HG03097 (cell line): ENCODE measurements at regions not wholly inside any gene's neighbourhood (a gene's known extent, or its start where the extent isn't known, plus 50 kb on each side); places are given as distances from the start of the nearest gene placed in this dataset.
"Not testable (repeated sequence)": the region's sequence is repeated elsewhere in the genome, so short reads cannot be mapped to it uniquely, and the experiment has no call there.

ENCODE experiments used
- ATAC-seq: cut with Tn5 transposase; IDR thresholded peaks from one replicate; pipeline ENCODE4 v1.9.1; 2021; ENCODE audit not compliant: unreplicated experiment, low FRiP score

- no peak for ATAC-seq
Measured at GRCh38 chrX:6990552-6991193, 156.8 kb upstream of the STS start.

DNA sequence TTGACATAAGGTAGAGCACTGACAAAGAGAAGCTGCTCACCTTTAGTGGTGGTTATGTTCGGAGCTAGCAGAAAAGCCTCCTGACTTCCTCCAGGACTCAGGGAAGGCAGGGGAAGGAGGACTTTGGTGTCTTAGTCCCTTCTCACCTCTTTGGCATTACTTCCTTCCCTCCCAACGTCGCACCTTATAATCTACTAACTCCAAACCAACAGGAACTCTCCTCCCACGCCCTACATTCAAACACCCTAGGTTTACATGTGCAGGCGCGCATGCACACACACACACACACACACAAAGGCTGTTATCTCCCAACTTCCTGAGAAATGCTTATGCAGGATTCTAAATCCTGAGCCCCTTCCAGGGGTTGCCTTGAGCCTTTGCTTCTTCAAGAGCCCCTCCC is 157.7 kb upstream of the STS start:
- no peak for ATAC-seq

GRCh38 chrX:6988694-6989093 is 158.8 kb upstream of the STS start:
- not testable (repeated sequence) for ATAC-seq

GRCh38 chrX:6986915-6987314 is 160.6 kb upstream of the STS start:
- ATAC-seq = no peak

DNA sequence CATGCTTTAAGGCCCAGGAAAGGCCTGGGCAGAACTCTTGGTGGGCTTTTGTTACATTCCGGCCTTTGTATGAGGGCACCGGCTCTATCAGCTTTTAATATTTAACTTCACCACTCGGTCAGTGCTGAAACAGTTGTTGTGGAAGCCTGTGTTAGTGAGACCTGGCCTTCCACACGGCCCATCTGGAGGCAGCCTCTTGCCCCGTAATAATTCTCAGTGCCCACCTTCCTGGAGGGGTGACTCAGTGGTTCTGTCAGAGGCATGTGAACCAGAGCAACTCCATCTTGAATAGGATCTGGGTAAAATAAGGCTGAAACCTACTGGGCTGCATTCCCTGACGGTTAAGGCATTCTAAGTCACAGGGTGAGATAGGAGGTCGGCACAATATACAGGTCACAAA is 162.0 kb upstream of the STS start:
- ATAC-seq = no peak

- ATAC-seq = no peak
Measured at GRCh38 chrX:6983207-6983955, 164.1 kb upstream of the STS start.

- no peak for ATAC-seq
Measured at GRCh38 chrX:6981718-6982406, 165.7 kb upstream of the STS start.

GRCh38 chrX:6980981-6981380 is 166.5 kb upstream of the STS start:
- no peak for ATAC-seq

DNA sequence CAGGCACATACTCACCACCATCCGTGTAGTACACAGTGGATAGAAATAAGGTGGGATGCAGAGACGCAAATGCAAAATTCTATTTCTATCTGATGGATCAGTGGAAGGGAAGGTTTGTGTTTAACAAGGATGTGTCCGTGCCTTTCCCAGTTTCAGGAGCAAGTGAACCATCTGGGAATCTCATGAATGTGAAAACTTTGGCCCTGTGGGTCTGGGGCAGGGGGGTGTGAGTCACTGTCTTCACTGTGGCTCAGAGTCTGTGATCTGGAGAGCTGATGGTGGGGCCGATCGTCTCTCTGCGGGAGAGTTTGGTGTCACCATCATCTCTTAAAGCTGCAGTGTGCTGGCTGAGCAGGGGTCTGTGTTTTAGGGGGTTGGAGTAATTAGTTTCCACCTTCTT is 179.3 kb upstream of the STS start:
- ATAC-seq = no peak

DNA sequence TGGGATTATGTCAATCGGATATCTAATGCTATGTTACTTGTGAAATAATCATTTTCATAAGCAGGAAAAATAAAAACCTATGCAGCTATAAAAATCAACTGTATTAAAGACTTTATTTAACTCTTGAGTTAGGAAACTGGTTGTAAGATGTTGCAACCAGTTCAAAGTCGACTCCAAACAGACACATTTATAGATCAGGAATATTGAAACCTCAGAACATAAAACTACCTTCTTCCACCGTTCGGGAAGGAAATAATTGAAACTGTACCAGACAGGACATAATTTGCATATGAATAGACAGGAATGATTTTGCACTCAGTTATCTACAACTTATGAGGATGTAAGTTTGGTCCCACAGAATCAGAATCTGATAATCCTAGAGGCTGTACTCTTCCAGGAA is 181.8 kb upstream of the STS start:
- no peak for ATAC-seq

- no peak for ATAC-seq
Measured at GRCh38 chrX:6962006-6962355, 185.5 kb upstream of the STS start.

DNA sequence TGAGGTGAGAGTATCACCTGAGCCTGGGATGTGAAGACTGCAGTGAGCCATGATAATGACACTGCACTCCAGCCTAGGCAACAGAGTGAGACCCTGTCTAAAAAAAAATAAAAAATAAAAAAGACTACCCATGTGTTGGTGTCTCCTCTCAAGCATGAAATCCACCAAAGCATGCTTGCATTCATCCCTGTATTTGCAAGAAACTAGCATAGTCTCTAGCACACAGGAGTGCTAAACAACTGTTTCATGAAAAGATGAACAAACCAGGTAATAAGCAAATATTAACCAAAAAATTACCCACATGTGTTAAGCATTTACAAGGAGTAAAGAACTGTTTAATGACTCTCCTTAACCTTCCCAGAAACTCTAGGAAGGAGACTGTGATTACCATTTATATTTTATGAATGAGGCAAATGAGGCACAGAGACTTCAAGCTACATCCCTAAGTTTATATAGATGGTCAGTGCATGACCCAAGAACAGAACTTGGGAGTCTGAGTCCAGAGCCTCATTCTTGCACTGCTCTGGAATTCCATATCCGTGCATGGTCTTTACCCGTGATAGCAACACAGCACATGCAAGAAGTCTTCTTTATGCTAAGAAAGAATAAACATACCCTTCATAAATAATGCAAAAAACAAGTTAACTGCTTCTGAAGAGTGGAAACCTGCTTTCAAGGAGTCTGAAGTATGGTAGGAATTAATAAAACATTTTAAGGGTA is 186.1 kb upstream of the STS start:
- no peak for ATAC-seq

- ATAC-seq = no peak
Measured at GRCh38 chrX:6959006-6959405, 188.5 kb upstream of the STS start.

DNA sequence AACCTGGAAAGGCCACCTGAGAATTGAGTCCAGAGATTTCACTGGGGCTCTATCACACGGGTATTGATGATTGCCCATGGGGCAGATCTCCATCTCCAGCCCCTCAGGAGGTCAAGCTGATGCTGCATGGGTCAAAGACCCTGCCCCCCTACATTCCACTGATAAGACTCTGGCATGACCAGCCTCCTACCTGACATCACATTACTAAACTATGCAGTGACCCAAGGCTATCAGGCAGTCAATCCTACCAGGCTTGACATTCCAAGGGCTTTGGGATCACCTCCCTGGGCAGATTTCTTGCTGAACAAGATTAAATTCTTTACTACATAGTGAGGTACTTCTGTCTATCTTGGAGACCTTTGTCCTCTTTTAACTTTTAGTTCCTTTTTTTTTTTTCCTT is 192.7 kb upstream of the STS start:
- no peak for ATAC-seq

- ATAC-seq = no peak
Measured at GRCh38 chrX:6946168-6946567, 201.3 kb upstream of the STS start.

DNA sequence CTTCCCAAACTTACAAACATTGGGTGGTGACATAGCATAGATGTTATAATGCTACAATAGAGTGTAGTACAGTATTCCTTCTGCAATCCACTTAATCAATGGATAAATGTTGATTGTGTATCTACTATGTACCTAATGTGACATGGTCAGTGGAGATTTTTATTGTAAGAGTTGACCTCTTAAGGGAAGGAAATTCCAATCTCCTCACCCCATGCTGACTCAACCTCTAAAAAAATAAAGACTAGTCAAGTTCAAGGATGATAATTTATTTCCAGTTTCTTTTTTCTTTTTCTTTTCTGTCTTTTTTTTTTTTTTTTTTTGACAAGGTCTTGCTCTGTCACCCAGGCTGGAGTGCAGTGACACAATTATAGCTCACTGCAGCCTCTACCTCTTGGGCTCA is 206.5 kb upstream of the STS start:
- no peak for ATAC-seq

DNA sequence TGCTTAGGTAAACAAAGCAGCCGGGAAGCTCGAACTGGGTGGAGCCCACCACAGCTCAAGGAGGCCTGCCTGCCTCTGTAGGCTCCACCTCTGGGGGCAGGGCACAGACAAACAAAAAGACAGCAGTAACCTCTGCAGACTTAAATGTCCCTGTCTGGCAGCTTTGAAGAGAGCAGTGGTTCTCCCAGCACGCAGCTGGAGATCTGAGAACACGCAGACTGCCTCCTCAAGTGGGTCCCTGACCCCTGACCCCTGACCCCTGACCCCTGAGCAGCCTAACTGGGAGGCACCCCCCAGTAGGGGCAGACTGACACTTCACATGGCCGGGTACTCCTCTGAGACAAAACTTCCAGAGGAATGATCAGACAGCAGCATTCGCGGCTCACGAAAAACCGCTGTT is 214.6 kb upstream of the STS start:
- not testable (repeated sequence) for ATAC-seq

DNA sequence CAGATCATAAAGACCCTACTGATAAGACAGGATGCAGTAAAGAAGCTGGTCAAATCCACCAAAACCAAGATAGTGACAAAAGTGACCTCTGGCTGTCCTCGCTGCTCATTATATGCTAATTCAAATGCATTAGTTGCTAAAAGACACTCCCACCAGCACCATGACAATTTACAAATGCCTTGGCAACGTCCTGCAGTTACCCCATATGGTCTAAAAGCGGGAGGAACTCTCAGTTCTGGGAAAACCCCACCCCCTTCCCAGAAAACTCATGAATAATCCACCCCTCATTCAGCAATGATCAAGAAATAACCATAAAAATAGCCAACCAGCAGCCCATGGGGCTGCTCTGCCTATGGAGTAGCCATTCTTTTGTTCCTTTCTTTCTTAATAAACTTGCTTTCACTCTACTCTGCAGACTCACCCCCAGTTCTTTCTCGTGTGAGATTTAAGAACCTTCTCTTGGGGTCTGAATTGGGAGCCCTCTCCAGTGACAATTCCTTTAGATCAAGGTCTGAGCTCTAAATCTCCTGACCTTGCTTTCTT is 217.1 kb upstream of the STS start:
- no peak for ATAC-seq

DNA sequence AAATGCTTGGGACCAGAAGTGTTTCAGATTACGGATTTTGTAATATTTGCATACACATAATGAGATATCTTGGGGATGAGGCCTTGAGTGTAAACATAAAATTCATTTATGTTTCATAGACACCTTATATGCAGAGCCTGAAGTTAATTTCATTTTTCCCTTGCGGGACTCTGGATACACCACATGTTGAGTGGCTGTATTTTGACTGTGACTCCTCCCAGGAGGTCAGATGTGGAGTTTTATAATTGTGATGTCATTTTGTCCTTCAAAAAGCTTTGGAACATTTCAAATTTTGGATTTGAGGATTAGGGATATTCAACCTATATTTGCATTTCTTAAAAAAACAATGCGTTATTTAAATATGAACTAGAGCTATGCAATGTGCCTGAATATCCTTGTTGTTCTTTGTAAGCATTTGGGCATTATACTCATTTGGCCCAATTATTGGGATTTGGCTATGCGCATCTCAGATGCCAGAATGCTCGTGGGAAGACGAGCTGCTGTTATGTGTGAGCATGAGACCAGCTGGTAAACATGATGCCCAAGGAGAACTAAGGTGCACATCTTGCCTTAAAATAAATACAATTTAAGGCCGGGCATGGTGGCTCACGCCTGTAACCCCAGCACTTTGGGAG is 223.0 kb upstream of the STS start:
- no peak for ATAC-seq

DNA sequence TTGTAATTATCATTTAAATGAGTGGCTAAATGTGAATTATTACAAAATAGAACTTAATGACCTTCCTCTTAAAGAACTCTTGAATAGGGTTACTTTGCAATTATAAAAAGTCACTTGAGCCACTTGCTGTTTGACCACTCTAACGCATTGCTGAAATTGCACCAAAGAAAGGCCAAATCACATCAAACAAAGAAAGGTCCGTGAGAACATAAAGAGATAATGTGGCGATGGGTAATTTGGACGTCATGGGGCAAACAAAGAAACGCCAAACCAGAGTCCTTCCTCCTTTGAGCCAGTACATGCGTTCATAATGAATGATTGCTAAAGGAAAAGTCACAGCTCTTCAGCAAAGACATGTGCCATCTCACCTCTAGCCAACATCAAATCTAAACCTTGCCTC is 229.8 kb upstream of the STS start:
- ATAC-seq = no peak

GRCh38 chrX:6910218-6910617 is 237.3 kb upstream of the STS start:
- ATAC-seq = no peak
